Rectal smooth muscle tissue (tissue), 1 donor: ENCODE measurements at regions not wholly inside any gene's neighbourhood (a gene's known extent, or its start where the extent isn't known, plus 50 kb on each side); places are given as distances from the start of the nearest gene placed in this dataset.

Experiments
- H3K27ac ChIP-seq: one replicate; pipeline ENCODE4 v1.7.0; 2013; ENCODE audit warnings: low read depth, low read length, inconsistent platforms
- H3K27me3 ChIP-seq: one replicate; pipeline ENCODE4 v1.7.0; 2013; ENCODE audit warnings: low read length; ENCODE audit not compliant: control insufficient read depth, insufficient read depth
- H3K36me3 ChIP-seq: one replicate; pipeline ENCODE4 v1.7.0; 2013; ENCODE audit warnings: low read length; ENCODE audit not compliant: control insufficient read depth, insufficient read depth
- H3K4me1 ChIP-seq: one replicate; pipeline ENCODE4 v1.7.0; 2013; ENCODE audit warnings: low read length; ENCODE audit not compliant: control insufficient read depth, insufficient read depth
- H3K4me3 ChIP-seq: one replicate; pipeline ENCODE4 v1.7.0; 2013; ENCODE audit warnings: low read length
- H3K9ac ChIP-seq: one replicate; pipeline ENCODE4 v1.7.0; 2013; ENCODE audit warnings: low read length

DNA sequence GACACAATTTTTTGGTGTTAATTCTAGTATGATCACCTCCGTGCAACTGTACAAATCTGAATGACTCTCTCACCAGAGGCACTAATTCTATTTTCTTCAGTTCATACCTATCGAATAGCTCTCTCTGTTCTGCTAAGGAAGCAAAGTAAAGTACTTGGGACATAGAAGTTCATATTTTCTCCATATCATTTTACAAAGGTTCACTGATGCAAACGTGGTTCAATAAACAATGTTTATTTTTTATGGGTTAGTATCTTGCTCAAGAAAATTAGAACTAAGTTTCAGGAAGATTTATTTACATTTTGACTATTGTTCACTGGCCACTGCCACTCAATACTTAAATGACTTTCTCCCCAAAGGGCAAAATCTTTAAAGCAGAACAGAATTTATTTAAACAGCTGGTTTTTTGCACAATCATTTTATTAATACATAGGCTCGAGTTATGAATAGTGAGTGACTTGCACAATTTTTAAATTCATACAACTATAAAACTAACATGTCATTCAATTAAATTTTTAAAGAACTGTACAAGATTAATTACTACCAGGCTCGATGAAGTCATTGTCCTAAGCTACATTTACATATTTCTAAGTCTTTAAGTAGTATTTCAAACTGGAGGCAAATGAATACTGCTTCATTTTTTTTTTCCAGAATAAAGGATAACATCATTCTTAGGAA, 255.8 kb downstream of the C16orf95 start:
- Histone ChIP-seq H3K27ac (no peak overlapping the region), H3K9ac (no peak overlapping the region), H3K36me3 (no peaks in the 10 kb centered on the region)

DNA sequence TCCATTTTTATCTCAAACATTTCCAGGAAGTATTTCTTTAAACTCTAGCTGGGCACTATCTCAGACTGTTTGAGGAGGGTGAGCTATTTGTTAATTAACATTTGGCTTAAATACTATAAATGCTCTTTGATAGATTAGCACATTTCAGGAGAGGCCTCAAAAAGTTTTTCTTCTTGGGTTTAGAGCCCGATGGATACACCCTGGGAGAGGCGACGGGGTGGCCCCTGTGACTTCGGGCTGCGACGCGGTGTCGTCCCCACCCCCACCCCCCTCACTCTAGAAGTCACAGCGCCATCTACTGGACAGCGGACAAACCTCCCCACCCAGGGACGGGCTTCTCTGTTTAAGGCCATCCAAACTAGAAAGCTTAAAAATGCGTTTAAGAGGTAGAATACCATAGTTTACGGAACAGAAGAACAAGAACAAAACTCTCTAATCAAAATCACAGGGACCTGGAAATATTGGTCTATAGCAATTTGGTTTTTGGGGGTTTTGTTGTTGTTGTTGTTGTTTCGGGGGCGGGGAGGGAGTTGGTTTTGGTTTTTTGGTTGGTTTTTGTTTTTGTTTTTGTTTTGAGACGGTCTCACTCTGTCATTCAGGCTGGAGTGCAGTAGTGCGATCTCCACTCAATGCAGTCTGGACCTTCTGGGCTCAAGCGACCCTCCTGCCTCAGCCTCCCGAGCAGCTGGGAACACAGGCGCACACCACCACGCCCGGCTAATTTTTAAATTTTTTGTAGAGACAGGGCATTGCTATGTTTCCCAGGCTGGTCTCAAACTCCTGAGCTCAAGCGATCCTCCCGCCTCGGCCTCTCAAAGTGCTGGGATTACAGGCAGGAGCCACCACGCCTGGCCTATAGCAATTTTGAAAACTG, 254.4 kb downstream of the C16orf95 start:
- no peaks in the 10 kb centered on the region for H3K4me1 ChIP-seq
- no peaks in the 10 kb centered on the region for H3K36me3 ChIP-seq
- no peak overlapping the region for H3K4me3 ChIP-seq
- H3K27me3 ChIP-seq = peaks cover 4% of the 10 kb centered on the region
- no peak overlapping the region for H3K9ac ChIP-seq
- H3K27ac ChIP-seq = no peak overlapping the region

More for the DNA sequence above, 255.8 kb downstream of the C16orf95 start:
- H3K4me1 ChIP-seq = no peaks in the 10 kb centered on the region
- no peak overlapping the region for H3K4me3 ChIP-seq
- peaks cover 4% of the 10 kb centered on the region for H3K27me3 ChIP-seq

DNA sequence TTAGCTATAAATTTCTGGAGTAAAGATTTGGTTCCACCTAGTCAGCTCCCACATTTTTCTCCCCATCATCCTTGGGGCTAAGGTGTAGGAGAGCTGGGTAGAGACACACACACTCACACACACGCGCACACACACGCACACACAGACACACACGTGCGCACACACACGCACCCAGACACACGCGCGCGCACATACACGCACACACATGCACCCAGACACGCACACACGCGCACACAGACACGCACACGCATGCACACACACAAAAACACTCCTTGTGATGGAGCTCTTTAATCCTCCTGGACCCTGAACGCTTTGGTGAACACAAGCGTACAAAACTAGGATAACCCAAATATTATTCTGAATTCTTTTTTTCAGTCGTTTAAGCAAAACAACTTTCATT, 253.6 kb downstream of the C16orf95 start:
- no peak overlapping the region for H3K9ac ChIP-seq
- H3K4me3 ChIP-seq = no peak overlapping the region
- no peak overlapping the region for H3K27ac ChIP-seq
- no peaks in the 10 kb centered on the region for H3K36me3 ChIP-seq
- peaks cover 4% of the 10 kb centered on the region for H3K27me3 ChIP-seq
- no peaks in the 10 kb centered on the region for H3K4me1 ChIP-seq

DNA sequence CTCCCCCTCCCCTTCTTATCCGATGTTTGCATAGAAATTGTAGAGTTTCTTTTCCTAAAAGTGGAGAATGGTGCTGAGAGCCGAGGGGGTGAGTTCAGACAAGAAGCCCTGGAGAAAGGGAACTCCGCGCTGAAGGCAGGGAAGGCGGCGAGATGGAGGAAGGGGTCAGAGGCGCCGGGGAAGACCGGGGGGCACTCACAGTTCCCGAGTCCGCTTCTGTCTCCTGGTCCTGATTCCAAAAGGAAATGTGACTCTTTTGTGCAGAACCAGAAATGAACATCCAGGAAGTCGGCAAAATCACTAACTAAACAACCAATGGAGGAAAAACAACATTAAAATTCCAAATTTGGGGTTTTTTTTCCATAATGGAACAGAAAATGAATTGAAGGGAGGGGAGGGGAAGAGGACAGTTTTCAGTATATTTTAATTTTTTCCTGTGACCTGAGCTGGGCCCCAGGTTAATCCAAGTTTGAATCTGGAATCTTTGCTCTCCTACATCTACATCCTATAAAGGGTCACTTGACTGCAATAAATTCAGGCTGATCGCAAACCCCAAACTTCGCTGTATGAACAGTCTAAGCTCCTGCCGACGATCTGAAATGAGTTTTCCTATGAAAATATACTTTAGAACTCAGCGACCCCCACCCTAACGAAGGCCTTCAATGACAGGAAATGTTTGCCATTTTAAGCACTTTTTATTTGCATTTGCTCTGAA, 252.3 kb downstream of the C16orf95 start:
- Histone ChIP-seq H3K27me3 (peaks cover 4% of the 10 kb centered on the region), H3K4me1 (no peaks in the 10 kb centered on the region), H3K4me3 (no peak overlapping the region), H3K27ac (no peak overlapping the region), H3K36me3 (no peaks in the 10 kb centered on the region), H3K9ac (no peak overlapping the region)

DNA sequence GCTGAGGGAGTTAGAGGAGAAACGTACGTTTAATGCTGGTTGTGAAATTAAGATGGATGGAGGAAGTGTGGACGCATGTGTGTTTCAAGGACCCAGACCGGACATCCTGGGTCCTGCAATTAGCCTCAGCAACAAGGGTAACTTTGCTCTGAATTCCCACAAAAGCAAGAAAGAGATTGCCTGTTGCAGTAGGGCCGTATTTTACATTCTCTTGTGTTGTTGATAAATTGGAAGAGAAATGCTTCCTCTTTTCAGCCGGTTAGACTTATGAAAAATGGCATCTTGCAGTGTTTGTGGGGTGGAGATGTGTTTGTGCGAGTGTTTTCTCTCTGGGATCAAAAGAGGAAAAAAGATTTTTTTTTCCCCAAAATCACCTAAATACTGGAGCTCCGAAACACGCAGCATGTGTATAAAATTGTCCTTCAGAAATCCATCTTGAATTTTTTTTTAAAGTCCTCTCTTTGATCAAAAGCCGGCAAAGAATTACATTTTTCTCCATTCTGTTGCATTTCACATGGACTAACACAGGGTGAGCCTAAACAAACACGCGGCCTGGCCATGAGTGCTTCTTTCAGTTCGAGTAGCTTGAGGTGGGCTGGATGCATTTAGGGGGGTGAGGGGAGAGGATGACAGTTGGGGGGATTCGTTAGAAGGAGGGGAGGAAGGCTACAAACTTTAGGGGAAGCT, 251.6 kb downstream of the C16orf95 start:
- Histone ChIP-seq H3K9ac (no peak overlapping the region), H3K4me1 (no peaks in the 10 kb centered on the region), H3K27ac (no peak overlapping the region), H3K4me3 (no peak overlapping the region), H3K27me3 (peaks cover 4% of the 10 kb centered on the region), H3K36me3 (no peaks in the 10 kb centered on the region)

DNA sequence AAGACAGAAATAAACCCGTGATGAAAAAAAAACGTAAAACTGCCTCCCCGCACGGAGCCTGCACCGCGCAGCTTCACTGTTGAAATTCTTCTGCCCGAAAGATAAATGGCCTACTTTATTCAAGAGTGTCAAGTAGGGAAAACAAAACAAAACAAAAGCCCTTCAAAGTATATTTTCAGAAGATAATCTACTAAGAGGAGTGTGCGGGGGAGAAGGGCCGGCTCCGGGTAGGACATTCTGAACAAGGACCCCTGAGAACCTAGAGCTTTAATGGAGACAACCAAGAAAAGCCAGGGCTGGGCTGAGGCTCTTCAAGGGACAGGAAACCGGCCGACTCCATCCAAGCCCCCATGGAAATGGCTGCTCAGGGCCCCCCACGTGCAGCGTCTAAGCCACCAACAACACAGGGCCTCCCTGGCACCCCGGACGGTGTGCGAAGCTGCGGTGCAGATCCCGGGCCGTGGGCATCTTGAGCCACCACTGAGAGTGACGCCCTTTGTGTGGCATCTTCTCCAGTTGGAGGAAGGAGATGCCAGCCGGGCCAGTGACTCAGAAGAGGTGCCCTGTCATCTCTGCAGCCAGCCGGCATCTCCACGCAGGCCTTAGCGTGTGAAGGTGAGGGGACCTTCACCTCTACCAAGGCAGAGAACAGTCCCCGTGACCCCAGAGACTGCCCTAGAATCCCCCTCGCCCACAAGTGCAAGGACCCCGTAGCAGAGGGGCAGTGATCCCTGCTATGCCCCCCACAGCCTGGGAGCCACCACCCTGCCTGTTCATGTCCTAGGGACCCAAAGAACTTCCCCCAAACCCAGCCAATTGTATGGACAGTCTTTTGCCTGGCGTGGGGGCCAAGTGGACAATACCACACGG, 250.8 kb downstream of the C16orf95 start:
- Histone ChIP-seq H3K27me3 (peaks cover 4% of the 10 kb centered on the region), H3K27ac (no peak overlapping the region), H3K4me1 (no peaks in the 10 kb centered on the region), H3K36me3 (no peaks in the 10 kb centered on the region), H3K9ac (no peak overlapping the region), H3K4me3 (no peak overlapping the region)

DNA sequence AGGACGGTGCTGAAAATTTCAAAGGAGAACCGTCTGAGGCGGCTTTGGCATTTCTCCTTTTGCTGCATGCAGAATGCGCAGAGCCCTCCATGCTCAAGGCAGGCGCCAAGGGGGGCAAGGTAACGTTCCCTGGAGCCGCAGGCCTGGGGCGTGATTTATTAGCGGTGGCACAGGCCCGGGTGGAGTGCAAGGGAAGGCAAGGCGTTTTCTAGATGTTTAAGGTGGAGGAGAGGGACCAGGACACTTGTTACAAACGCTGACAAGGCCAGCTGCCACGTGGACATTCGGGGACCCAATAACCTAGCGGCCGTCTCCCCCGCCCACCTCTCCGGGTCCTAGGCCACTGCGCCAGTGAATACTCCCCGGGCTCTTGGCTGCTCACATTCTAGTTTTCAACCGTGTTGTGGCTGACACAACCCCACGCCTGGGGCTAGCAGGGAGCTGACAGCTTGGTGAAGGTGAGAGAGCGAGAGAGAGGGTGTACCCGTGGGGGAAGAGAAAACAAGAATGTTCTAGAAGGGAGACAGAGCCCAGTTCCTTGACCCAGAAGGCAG, 250.1 kb downstream of the C16orf95 start:
- peaks cover 4% of the 10 kb centered on the region for H3K27me3 ChIP-seq
- H3K27ac ChIP-seq = no peak overlapping the region
- no peak overlapping the region for H3K4me3 ChIP-seq
- no peaks in the 10 kb centered on the region for H3K4me1 ChIP-seq
- H3K9ac ChIP-seq = no peak overlapping the region
- H3K36me3 ChIP-seq = no peaks in the 10 kb centered on the region

DNA sequence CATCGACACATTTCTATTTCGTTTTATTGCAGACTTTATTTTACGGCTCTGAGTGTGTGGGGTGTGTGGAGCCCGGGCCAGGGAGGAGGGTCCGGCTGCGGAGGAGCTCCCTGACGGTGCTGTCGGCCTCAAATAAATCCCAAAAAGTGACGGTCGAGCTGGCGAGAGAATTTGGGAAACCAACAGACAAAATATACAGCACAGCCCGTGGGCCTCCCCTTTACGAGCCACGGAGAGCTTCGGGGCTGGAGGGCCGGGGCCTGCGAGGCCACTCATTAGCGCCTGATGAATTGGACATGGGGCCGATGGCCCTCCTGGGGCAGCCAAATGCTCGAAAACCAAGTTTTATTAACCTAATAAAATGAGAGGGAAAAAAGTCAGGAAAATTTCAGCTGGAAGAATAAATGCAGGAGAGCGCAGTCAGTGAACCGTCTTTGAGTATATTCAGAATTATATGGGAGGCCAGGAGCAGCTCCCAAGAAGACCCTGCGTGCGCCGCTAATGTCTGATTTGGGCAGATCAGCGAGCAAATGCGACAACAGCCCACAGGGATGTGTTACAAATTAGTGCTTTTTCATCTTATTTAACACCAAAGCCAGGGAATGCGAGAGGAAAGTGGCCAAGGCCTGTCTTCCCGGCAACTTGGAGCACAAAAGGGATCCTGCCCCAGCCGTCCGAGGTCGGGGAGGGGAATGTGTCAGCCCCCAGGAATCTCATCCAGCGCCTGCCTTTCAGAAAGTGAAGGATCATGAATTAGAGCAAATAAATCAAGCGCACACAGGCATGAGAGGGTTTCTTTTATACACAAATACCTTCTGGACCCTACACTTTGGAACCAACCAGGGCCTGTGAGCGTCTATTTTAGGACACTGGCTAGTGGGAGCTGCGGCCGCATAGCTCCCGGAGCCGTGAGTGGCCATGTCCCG, 249.1 kb downstream of the C16orf95 start:
- Histone ChIP-seq H3K27me3 (peaks cover 4% of the 10 kb centered on the region), H3K36me3 (no peaks in the 10 kb centered on the region), H3K4me1 (no peaks in the 10 kb centered on the region), H3K4me3 (no peak overlapping the region), H3K9ac (no peak overlapping the region), H3K27ac (no peak overlapping the region)

DNA sequence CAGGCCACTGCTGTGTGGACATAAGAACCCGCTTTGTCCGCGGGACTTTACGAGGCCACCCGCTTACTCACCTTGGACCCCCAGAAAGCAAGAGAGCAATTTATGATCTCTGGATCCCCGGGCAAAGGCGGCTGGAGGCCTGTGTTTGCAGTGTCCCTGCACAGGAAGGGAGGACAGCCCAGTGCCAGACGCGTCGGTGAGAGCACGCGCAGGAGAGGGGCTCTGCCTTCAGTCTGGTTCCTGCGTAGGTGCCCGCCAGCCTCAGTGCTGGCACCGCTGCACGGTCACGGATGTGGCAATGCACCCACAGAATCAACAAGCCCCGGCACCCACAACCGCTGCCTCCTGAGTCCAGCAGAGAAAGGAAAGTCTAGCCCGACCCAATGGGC, 248.4 kb downstream of the C16orf95 start:
- H3K27me3 ChIP-seq = peaks cover 4% of the 10 kb centered on the region
- no peak overlapping the region for H3K27ac ChIP-seq
- H3K36me3 ChIP-seq = no peaks in the 10 kb centered on the region
- no peaks in the 10 kb centered on the region for H3K4me1 ChIP-seq
- no peak overlapping the region for H3K9ac ChIP-seq
- no peak overlapping the region for H3K4me3 ChIP-seq

DNA sequence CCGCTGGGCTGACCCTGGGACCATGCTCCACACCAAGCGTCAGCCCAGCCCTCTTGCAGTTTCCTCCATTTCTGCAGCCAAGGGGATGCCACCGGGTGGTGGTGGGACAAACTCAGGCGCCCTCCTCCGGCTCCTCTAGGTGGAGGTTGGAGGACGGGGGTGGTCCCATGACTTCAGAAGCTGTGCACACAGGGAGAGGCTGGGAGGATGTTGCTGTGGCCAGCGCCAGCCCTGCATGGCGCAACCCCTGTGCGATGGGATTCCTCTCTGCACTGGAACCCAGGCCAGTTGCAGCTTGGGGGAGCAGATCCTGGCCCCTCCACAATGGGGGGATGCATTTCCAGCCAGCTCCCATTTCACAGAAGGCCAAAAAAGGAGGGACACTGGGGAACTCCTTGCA, 246.5 kb downstream of the C16orf95 start:
- no peak overlapping the region for H3K27ac ChIP-seq
- H3K4me3 ChIP-seq = no peak overlapping the region
- no peaks in the 10 kb centered on the region for H3K27me3 ChIP-seq
- no peaks in the 10 kb centered on the region for H3K4me1 ChIP-seq
- H3K9ac ChIP-seq = no peak overlapping the region
- H3K36me3 ChIP-seq = no peaks in the 10 kb centered on the region
